WTC11 (cell line): ENCODE measurements at regions not wholly inside any gene's neighbourhood (a gene's known extent, or its start where the extent isn't known, plus 50 kb on each side); places are given as distances from the start of the nearest gene placed in this dataset.

Experiments used
- CTCF ChIP-seq: fragments of 200-600 bp; IDR thresholded peaks from 2 replicates; pipeline ENCODE4 v1.8.0; 2022; ENCODE audit warnings: antibody characterized with exemption
- USF1 ChIP-seq: sonication (generic); formaldehyde crosslinking; IDR thresholded peaks from 2 replicates; pipeline ENCODE4 v1.8.0; 2022; ENCODE audit warnings: mild to moderate bottlenecking, missing genetic modification reagents

GRCh38 chr13:103852036-103852435 lies 785.8 kb upstream of the SLC10A2 start:
- TF ChIP-seq USF1 (no peak), CTCF (no peak)
